K562 (cell line): ENCODE measurements at regions not wholly inside any gene's neighbourhood (a gene's known extent, or its start where the extent isn't known, plus 50 kb on each side); places are given as distances from the start of the nearest gene placed in this dataset.

ENCODE experiments used
- ATAC-seq: fragments of 200-7000 bp; cut with Tn5 transposase; 3 replicates; pipeline ENCODE4 v1.9.1; 2020; ENCODE audit warnings: moderate library complexity
- BruUV-seq: library from RNA; stranded (reverse); fragments of 400-500 nt; replicated peaks from 2 replicates; lab custom pipeline; 2021; lab: Mats Ljungman, UMichigan
- CTCF ChIA-PET: fragments of 300-600 bp; formaldehyde crosslinking; extraction: SDS; loops from one replicate; lab custom pipeline; 2021; ENCODE audit warnings: low intra/inter-chr PET ratio; lab: Yijun Ruan, JAX
- POLR2A ChIA-PET: fragments of 300-600, 350-650 bp; sonication (Branson Sonifier 250); formaldehyde crosslinking; extraction: SDS; loops from one replicate; lab custom pipeline; 2021; ENCODE audit warnings: antibody characterized with exemption, inconsistent platforms; lab: Yijun Ruan, JAX
- DNase-seq, 4 experiments: peaks; one replicate each; pipeline versions ENCODE4 v3.0.0 to v3.0.0-alpha.2; 2011 to 2018; ENCODE audit warnings: low spot score in 3 of 4, mixed read lengths in 3 of 4; ENCODE audit errors: extremely low read depth in 1 of 4
- FAIRE-seq: peaks from 2 replicates; lab custom pipeline; 2011; peaks lifted over from hg19 to GRCh38; lab: Jason Lieb, UNC
- H2AFZ ChIP-seq: 2 replicates; pipeline ENCODE4 v1.6.0; 2011; ENCODE audit warnings: low read depth, low read length, control low read depth, inconsistent platforms
- H3K27ac ChIP-seq: fragments of 200-600 bp; 3 replicates; pipeline ENCODE4 v1.8.0; 2011; ENCODE audit warnings: low read depth, mild to moderate bottlenecking, control low read depth, inconsistent platforms, low read length, moderate library complexity, mixed read lengths; ENCODE audit errors: extremely low read depth
- H3K27me3 ChIP-seq, 2 experiments: fragments of 300-600 bp in 1 of 2; 2 replicates in 1 of 2; 3 replicates in 1 of 2; pipeline versions ENCODE4 v1.6.0 to v1.8.0; 2011; ENCODE audit warnings: inconsistent platforms in 2 of 2, low read length in 2 of 2, mild to moderate bottlenecking in 1 of 2, mixed read lengths in 1 of 2, moderate library complexity in 1 of 2; ENCODE audit not compliant: control insufficient read depth in 2 of 2, insufficient read depth in 2 of 2
- H3K36me3 ChIP-seq: fragments of 300-600 bp; 3 replicates; pipeline ENCODE4 v1.8.0; 2011; ENCODE audit warnings: mild to moderate bottlenecking, low read length, inconsistent platforms; ENCODE audit not compliant: control insufficient read depth, insufficient read depth
- H3K4me1 ChIP-seq, 2 experiments: fragments of 200-600 bp in 1 of 2; replicated peaks in 1 of 2; 2 replicates in 1 of 2; 3 replicates in 1 of 2; pipeline versions ENCODE4 v1.5.1 to v1.8.0; 2011; ENCODE audit warnings: inconsistent platforms in 2 of 2, low read length in 2 of 2, mild to moderate bottlenecking in 1 of 2, mixed read lengths in 1 of 2, moderate library complexity in 1 of 2; ENCODE audit not compliant: control insufficient read depth in 2 of 2, insufficient read depth in 2 of 2
- H3K4me2 ChIP-seq: 2 replicates; pipeline ENCODE4 v1.6.1; 2011; ENCODE audit warnings: low read length, control low read depth, inconsistent platforms, mixed read lengths; ENCODE audit not compliant: insufficient read depth
- H3K4me3 ChIP-seq: fragments of 200-600 bp; sonication (generic), shearing (Covaris generic); 2 replicates; pipeline ENCODE4 v1.5.1; 2016; ENCODE audit warnings: control low read depth, inconsistent platforms
- H3K79me2 ChIP-seq: fragments of 200-600 bp; 3 replicates; pipeline ENCODE4 v1.8.0; 2011; ENCODE audit warnings: low read length, inconsistent platforms; ENCODE audit not compliant: control insufficient read depth, insufficient read depth
- H3K9ac ChIP-seq, 2 experiments: 2 replicates each; pipeline versions ENCODE4 v1.6.0 to v1.6.1; 2011; ENCODE audit warnings: low read depth in 2 of 2, low read length in 2 of 2, control low read depth in 1 of 2, inconsistent platforms in 1 of 2, mild to moderate bottlenecking in 1 of 2, mixed read lengths in 1 of 2; ENCODE audit not compliant: insufficient read depth in 1 of 2
- H3K9me1 ChIP-seq: one replicate; pipeline ENCODE4 v1.6.0; 2011; ENCODE audit warnings: inconsistent platforms, mild to moderate bottlenecking, low read length, moderate library complexity; ENCODE audit not compliant: control insufficient read depth, insufficient read depth
- H3K9me3 ChIP-seq: replicated peaks from 2 replicates; pipeline ENCODE4 v1.5.1; 2011; ENCODE audit warnings: low read depth, low read length, inconsistent platforms; ENCODE audit not compliant: control insufficient read depth, insufficient read depth
- H4K20me1 ChIP-seq: replicated peaks from 2 replicates; pipeline ENCODE4 v1.6.1; 2011; ENCODE audit warnings: low read length, inconsistent platforms, mixed read lengths; ENCODE audit not compliant: control insufficient read depth, insufficient read depth
- HDAC2 ChIP-seq: fragments of 450-650 bp; IDR thresholded peaks from 2 replicates; pipeline ENCODE4 v1.6.1; 2016; ENCODE audit warnings: mild to moderate bottlenecking
- PHB2 ChIP-seq: fragments of 450-650 bp; IDR thresholded peaks from 2 replicates; pipeline ENCODE4 v1.6.1; 2017; ENCODE audit warnings: low read depth
- POLR2A ChIP-seq: fragments of 450-650 bp; conservative IDR thresholded peaks from 2 replicates; pipeline ENCODE4 v1.6.1; 2016
- POLR2G ChIP-seq: fragments of 200-400 bp; formaldehyde crosslinking; IDR thresholded peaks from 2 replicates; pipeline ENCODE4 v1.6.1; 2017; ENCODE audit warnings: low read depth, mild to moderate bottlenecking, antibody characterized with exemption, low read length, moderate library complexity
- TCF3 ChIP-seq: sonication (generic); formaldehyde crosslinking; IDR thresholded peaks from 2 replicates; pipeline ENCODE4 v1.4.0; 2020; ENCODE audit warnings: mild to moderate bottlenecking, missing genetic modification reagents
- ZNF134 ChIP-seq: fragments of 250-450 bp; sonication (Bioruptor Pico); conservative IDR thresholded peaks from 2 replicates; pipeline ENCODE4 v1.4.0; 2020
- ZNF217 ChIP-seq: sonication (generic); formaldehyde crosslinking; IDR thresholded peaks from 2 replicates; pipeline ENCODE4 v1.8.0; 2022; ENCODE audit warnings: mild to moderate bottlenecking, missing genetic modification reagents
- ZNF41 ChIP-seq: fragments of 250-450 bp; sonication (Bioruptor Pico); conservative IDR thresholded peaks from 2 replicates; pipeline ENCODE4 v1.4.0; 2020; ENCODE audit warnings: mild to moderate bottlenecking
- WGBS: fragments of 100-300 bp; shearing (Covaris generic); methylation state at CpG from one replicate; pipeline ENCODE4 v1.1.6; 2016; ENCODE audit warnings: low coverage, mixed read lengths; ENCODE audit not compliant: insufficient coverage; ENCODE audit errors: missing lambda C conversion rate; 5-methylcytosine and 5-hydroxymethylcytosine counted together
- in situ Hi-C: fragments of 300-500 bp; cut with MboI; formaldehyde crosslinking; loops from 4 replicates; pipeline ENCODE4 v1.15.0; 2018; ENCODE audit warnings: inconsistent platforms, mixed read lengths
- intact Hi-C: fragments of 100-400 bp; cut with micrococcal nuclease; formaldehyde crosslinking; loops from 2 replicates; pipeline ENCODE4 v1.14.2; 2022
- TF ChIP-seq, protein P1 (sequence below): fragments of 250-450 bp; sonication (Bioruptor Pico); IDR thresholded peaks from 2 replicates; pipeline ENCODE4 v1.4.0; 2020
- TF ChIP-seq, protein P2 (sequence below): sonication (generic); formaldehyde crosslinking; IDR thresholded peaks from 2 replicates; pipeline ENCODE4 v1.8.0; 2023; ENCODE audit warnings: mild to moderate bottlenecking, missing genetic modification reagents
- TF ChIP-seq, protein P3 (sequence below): sonication (generic); formaldehyde crosslinking; IDR thresholded peaks from 2 replicates; pipeline ENCODE4 v1.8.1; 2023; ENCODE audit warnings: mild to moderate bottlenecking, missing genetic modification reagents
- TF ChIP-seq, protein P4 (sequence below): sonication (generic); formaldehyde crosslinking; IDR thresholded peaks from 2 replicates; pipeline ENCODE4 v1.8.0; 2022; ENCODE audit warnings: mild to moderate bottlenecking, missing genetic modification reagents

DNA sequence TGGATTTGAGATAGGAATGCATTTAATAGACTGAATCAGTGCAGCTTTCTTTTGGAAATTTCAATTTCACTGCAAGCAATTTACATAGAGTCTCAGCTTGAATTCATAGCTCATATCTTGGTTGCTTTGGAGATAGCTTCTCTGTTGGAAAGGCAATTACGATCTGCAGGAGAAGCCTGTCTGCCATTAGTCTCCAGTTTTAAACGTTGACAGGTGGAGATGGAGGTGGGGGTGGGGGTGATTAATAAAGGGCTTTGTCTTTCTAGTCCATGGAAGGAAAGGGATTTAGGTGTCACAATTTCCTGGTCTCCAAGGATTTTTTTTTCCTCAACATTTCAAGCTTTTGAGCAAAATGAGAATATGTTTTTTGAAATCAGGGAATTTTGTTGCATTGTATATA is 184.7 kb downstream of the CARTPT start:
- DNase-seq (no peak), ATAC-seq (no peak), FAIRE-seq (no peak)
- intact Hi-C loops, result no loop called here
- H3K9me1 ChIP-seq, result no peaks in the 10 kb centered on the region
- H3K9me3 ChIP-seq, result no peaks in the 10 kb centered on the region
- H3K4me3 ChIP-seq, result no peak overlapping the region
- H3K4me1 ChIP-seq, result no peaks in the 10 kb centered on the region
- no peaks in the 10 kb centered on the region for H3K79me2 ChIP-seq
- H3K9ac ChIP-seq, result no peak overlapping the region
- ChIA-PET POLR2A (interaction anchor here (1.7 kb wide), 1 partner anchor 9 kb away, joined by 5 read pairs; no protein-coding TSS in a partner anchor), CTCF (no interaction called here)
- H4K20me1 ChIP-seq, result no peaks in the 10 kb centered on the region
- H3K27me3 ChIP-seq, result no peaks in the 10 kb centered on the region
- BruUV-seq, result no TSS peak
- WGBS, result 4% methylated on average over 2 of the region's 2 CpGs
- H3K4me2 ChIP-seq, result no peak overlapping the region
- H2AFZ ChIP-seq, result no peak overlapping the region
- H3K36me3 ChIP-seq, result no peaks in the 10 kb centered on the region
- H3K27ac ChIP-seq, result no peak overlapping the region
- in situ Hi-C loops, result no loop called here
- TF ChIP-seq TCF3 (CRISPR knock-in tag) (no peak), ZNF41 (CRISPR knock-in tag) (no peak), ZNF217 (CRISPR knock-in tag) (no peak), HDAC2 (no peak), ZNF134 (no peak), PHB2 (no peak), POLR2A (no peak), POLR2G (no peak)
- TF ChIP-seq, protein P1, sequence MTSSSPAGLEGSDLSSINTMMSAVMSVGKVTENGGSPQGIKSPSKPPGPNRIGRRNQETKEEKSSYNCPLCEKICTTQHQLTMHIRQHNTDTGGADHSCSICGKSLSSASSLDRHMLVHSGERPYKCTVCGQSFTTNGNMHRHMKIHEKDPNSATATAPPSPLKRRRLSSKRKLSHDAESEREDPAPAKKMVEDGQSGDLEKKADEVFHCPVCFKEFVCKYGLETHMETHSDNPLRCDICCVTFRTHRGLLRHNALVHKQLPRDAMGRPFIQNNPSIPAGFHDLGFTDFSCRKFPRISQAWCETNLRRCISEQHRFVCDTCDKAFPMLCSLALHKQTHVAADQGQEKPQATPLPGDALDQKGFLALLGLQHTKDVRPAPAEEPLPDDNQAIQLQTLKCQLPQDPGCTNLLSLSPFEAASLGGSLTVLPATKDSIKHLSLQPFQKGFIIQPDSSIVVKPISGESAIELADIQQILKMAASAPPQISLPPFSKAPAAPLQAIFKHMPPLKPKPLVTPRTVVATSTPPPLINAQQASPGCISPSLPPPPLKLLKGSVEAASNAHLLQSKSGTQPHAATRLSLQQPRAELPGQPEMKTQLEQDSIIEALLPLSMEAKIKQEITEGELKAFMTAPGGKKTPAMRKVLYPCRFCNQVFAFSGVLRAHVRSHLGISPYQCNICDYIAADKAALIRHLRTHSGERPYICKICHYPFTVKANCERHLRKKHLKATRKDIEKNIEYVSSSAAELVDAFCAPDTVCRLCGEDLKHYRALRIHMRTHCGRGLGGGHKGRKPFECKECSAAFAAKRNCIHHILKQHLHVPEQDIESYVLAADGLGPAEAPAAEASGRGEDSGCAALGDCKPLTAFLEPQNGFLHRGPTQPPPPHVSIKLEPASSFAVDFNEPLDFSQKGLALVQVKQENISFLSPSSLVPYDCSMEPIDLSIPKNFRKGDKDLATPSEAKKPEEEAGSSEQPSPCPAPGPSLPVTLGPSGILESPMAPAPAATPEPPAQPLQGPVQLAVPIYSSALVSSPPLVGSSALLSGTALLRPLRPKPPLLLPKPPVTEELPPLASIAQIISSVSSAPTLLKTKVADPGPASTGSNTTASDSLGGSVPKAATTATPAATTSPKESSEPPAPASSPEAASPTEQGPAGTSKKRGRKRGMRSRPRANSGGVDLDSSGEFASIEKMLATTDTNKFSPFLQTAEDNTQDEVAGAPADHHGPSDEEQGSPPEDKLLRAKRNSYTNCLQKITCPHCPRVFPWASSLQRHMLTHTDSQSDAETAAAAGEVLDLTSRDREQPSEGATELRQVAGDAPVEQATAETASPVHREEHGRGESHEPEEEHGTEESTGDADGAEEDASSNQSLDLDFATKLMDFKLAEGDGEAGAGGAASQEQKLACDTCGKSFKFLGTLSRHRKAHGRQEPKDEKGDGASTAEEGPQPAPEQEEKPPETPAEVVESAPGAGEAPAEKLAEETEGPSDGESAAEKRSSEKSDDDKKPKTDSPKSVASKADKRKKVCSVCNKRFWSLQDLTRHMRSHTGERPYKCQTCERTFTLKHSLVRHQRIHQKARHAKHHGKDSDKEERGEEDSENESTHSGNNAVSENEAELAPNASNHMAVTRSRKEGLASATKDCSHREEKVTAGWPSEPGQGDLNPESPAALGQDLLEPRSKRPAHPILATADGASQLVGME (CRISPR knock-in tag), result no peak
- TF ChIP-seq, protein P2, sequence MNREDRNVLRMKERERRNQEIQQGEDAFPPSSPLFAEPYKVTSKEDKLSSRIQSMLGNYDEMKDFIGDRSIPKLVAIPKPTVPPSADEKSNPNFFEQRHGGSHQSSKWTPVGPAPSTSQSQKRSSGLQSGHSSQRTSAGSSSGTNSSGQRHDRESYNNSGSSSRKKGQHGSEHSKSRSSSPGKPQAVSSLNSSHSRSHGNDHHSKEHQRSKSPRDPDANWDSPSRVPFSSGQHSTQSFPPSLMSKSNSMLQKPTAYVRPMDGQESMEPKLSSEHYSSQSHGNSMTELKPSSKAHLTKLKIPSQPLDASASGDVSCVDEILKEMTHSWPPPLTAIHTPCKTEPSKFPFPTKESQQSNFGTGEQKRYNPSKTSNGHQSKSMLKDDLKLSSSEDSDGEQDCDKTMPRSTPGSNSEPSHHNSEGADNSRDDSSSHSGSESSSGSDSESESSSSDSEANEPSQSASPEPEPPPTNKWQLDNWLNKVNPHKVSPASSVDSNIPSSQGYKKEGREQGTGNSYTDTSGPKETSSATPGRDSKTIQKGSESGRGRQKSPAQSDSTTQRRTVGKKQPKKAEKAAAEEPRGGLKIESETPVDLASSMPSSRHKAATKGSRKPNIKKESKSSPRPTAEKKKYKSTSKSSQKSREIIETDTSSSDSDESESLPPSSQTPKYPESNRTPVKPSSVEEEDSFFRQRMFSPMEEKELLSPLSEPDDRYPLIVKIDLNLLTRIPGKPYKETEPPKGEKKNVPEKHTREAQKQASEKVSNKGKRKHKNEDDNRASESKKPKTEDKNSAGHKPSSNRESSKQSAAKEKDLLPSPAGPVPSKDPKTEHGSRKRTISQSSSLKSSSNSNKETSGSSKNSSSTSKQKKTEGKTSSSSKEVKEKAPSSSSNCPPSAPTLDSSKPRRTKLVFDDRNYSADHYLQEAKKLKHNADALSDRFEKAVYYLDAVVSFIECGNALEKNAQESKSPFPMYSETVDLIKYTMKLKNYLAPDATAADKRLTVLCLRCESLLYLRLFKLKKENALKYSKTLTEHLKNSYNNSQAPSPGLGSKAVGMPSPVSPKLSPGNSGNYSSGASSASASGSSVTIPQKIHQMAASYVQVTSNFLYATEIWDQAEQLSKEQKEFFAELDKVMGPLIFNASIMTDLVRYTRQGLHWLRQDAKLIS (CRISPR knock-in tag), result no peak
- TF ChIP-seq, protein P3, sequence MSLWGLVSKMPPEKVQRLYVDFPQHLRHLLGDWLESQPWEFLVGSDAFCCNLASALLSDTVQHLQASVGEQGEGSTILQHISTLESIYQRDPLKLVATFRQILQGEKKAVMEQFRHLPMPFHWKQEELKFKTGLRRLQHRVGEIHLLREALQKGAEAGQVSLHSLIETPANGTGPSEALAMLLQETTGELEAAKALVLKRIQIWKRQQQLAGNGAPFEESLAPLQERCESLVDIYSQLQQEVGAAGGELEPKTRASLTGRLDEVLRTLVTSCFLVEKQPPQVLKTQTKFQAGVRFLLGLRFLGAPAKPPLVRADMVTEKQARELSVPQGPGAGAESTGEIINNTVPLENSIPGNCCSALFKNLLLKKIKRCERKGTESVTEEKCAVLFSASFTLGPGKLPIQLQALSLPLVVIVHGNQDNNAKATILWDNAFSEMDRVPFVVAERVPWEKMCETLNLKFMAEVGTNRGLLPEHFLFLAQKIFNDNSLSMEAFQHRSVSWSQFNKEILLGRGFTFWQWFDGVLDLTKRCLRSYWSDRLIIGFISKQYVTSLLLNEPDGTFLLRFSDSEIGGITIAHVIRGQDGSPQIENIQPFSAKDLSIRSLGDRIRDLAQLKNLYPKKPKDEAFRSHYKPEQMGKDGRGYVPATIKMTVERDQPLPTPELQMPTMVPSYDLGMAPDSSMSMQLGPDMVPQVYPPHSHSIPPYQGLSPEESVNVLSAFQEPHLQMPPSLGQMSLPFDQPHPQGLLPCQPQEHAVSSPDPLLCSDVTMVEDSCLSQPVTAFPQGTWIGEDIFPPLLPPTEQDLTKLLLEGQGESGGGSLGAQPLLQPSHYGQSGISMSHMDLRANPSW (CRISPR knock-in tag), result no peak
- TF ChIP-seq, protein P4, sequence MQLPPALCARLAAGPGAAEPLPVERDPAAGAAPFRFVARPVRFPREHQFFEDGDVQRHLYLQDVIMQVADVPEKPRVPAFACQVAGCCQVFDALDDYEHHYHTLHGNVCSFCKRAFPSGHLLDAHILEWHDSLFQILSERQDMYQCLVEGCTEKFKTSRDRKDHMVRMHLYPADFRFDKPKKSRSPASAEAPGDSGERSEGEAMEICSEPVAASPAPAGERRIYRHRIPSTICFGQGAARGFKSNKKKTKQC (CRISPR knock-in tag), result no peak
